ENCODE measurements at regions not wholly inside any gene's neighbourhood (a gene's known extent, or its start where the extent isn't known, plus 50 kb on each side); places are given as distances from the start of the nearest gene placed in this dataset.

DNA sequence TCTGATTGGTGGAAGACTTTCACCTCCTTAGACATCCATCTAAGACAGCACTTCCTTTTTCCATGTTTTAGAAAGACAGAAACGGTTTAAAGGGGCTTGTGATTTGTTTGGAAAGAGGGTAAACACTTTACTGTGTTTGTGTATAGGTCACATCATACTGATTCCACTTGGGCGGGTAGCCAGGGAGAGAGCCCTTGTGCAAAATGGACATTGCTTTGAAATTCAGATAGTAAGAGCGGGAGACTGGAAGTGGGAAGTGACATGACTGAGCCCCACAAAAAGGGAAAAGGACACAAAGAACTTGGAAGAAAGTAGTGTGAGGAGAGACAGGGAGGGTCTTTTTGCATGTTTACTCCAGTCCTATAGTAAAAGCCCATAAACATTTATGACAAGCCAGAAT is 195.6 kb upstream of the CNTN4 start:
- H3K27ac ChIP-seq: no peak overlapping the region
- H3K4me3 ChIP-seq: no peak overlapping the region
- TF ChIP-seq, protein P1, sequence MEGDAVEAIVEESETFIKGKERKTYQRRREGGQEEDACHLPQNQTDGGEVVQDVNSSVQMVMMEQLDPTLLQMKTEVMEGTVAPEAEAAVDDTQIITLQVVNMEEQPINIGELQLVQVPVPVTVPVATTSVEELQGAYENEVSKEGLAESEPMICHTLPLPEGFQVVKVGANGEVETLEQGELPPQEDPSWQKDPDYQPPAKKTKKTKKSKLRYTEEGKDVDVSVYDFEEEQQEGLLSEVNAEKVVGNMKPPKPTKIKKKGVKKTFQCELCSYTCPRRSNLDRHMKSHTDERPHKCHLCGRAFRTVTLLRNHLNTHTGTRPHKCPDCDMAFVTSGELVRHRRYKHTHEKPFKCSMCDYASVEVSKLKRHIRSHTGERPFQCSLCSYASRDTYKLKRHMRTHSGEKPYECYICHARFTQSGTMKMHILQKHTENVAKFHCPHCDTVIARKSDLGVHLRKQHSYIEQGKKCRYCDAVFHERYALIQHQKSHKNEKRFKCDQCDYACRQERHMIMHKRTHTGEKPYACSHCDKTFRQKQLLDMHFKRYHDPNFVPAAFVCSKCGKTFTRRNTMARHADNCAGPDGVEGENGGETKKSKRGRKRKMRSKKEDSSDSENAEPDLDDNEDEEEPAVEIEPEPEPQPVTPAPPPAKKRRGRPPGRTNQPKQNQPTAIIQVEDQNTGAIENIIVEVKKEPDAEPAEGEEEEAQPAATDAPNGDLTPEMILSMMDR (IDR thresholded peaks at IDR 0.05): no peak
- DNase-seq (ENCODE audit: low spot score): no peak

DNA sequence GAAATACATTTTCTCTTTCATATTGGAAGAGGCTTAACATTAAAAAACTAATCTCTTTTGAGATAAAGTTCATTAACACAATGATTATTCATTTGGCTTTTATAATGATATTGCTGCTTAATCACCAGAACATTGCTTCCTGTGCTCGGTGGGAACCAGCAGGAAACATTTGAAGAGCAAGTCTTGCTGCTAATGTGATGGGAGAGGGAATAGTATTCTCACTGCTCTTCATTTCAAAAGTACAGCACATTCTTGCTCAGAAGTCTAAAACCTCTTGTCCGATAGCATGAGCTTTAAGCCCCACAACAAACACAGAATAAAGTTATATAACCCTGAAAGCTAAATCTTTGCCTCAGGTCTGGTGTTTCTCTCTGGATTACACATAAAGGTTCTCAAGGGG is 190.8 kb upstream of the CNTN4 start:
- TF ChIP-seq, protein P1 (IDR thresholded peaks at IDR 0.05): no peak
- Histone ChIP-seq H3K27ac (no peak overlapping the region), H3K4me3 (no peak overlapping the region)
- DNase-seq (ENCODE audit: low spot score): no peak

DNA sequence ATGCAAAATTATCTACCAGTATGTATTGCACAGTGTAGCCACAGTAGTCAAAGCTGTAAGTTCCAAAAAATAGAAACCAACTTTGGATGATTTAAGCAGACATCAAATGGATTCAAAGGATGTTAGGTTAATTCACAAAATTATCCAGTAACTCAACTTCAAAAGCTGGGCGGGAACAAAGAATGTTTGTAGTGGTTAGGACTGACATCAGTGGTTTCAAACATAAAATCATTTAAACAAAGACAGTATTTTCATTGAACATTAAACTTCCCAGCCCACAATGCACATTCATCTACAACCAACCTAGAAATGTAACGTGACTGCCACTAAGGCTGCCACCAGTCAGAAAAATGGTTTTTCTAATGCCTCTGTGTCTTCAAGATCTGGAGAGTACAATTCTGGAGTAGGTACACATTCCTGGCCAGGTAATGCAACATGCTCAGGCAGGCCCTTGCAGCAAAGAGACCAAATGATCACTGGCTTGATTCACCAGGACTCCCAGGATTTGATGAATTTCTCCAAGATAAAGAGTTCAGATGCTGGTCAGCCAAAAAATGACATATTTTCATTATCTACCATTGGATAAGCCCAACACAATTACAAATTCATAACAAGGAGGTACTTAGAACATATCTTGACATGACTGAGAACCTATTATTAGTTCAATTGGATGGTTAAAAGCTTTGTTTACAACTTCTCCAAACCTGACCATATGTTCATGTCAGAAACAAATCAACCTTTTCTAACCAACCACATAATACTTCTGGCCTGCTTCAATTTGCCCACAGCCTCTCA is 189.8 kb upstream of the CNTN4 start:
- Histone ChIP-seq H3K27ac (no peak overlapping the region), H3K4me3 (no peak overlapping the region)
- TF ChIP-seq, protein P1 (IDR thresholded peaks at IDR 0.05): no peak
- no peak for DNase-seq (ENCODE audit: low spot score)

DNA sequence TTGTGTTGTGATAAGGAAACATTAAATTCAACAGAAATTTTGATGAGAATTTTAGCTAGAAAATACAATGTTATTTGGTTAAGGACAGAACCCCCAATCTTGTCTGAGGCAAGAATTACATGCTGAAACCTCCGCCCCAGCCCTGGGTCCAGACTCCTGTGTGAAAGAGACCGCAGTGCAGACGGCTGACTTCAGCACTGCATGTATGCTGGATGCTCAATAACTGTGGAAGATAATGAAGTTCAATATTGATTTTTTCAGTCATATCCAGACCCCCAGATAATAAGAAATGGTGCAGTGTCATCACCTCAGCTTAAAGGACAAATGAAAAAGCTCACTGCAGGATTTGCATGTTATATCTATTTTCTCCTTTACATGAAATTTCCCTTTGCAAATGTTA is 188.3 kb upstream of the CNTN4 start:
- no peak for DNase-seq (ENCODE audit: low spot score)
- no peak overlapping the region for H3K4me3 ChIP-seq
- TF ChIP-seq, protein P1 (IDR thresholded peaks at IDR 0.05): no peak
- H3K27ac ChIP-seq: no peak overlapping the region

DNA sequence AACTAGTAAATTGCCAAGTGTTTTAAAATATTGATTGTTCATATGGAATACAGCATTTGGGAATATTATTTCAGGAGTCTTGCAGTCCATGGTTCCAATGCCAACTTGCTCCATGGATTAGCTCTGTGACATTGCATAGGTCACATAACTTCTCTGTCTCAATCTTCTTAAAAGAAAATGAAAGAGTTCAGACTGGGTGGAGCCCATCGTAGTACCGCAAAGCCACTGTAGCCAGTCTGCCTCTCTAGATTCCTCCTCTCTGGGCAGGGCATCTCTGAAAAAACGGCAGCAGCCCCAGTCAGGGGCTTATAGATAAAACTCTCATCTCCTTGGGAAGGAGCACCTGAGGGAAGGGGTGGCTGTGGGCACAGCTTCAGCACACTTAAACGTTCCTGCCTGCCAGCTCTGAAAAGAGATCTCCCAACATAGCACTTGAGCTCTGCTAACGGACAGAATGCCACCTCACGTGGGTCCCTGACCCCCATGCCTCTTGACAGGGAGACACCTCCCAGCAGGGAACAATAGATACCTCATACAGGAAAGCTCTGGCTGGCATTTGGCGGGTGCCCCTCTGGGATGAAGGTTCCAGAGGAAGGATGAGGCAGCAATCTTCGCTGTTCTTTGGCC is 168.8 kb upstream of the CNTN4 start:
- no peak overlapping the region for H3K4me3 ChIP-seq
- H3K27ac ChIP-seq: no peak overlapping the region
- TF ChIP-seq, protein P1 (IDR thresholded peaks at IDR 0.05): no peak
- no peak for DNase-seq (ENCODE audit: low spot score)

DNA sequence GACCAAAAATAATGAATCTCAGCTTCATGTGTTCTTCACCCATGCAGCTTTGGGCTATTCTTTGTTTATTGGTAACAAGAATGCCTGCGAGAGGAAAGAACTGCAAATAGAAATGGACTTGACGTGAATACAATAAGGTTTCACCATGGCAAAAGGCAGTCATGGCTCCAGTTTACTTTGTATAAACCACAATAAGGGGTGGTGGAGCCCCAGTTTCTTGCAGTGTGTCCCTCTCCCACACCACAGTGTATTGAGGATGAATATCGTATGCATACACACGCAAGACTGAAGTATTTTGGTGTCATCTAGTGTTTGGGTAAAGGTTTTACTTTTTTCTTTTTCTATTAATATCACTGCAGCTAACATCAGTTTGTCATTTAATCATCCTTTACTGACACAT is 159.7 kb upstream of the CNTN4 start:
- no peak overlapping the region for H3K4me3 ChIP-seq
- no peak for DNase-seq (ENCODE audit: low spot score)
- TF ChIP-seq, protein P1 (IDR thresholded peaks at IDR 0.05): no peak
- H3K27ac ChIP-seq: no peak overlapping the region

DNA sequence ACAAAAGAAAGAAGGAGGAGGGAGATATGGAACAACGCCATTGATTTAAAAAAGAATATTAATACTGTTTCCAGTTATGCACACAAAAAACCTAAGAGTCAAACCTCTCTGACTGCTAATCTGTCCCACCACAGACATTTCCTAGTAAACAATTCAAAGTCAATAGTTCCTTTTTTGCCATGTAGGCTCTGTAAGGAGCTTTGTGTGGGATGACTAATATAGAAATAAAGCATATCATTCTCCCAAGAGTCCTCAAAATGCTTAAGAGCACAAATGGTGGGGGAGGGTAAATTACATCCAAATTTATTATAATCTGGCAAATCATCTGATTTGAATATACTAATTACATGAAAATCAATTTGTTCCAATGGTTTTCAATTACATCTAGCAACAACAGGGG is 155.9 kb upstream of the CNTN4 start:
- TF ChIP-seq, protein P1 (IDR thresholded peaks at IDR 0.05): no peak
- DNase-seq (ENCODE audit: low spot score): no peak
- no peak overlapping the region for H3K27ac ChIP-seq
- no peak overlapping the region for H3K4me3 ChIP-seq
